Neural crest cell (in vitro differentiated cells): ENCODE measurements at regions not wholly inside any gene's neighbourhood (a gene's known extent, or its start where the extent isn't known, plus 50 kb on each side); places are given as distances from the start of the nearest gene placed in this dataset.

Experiments used
- DNase-seq: peaks from one replicate; pipeline ENCODE4 v3.0.0; 2021; ENCODE audit warnings: low read depth, mixed read lengths, low spot score
- H3K27ac Mint-ChIP-seq: one replicate; pipeline ENCODE4 v1.8.0; 2021; ENCODE audit warnings: mild to moderate bottlenecking, mixed read lengths; ENCODE audit not compliant: unreplicated experiment
- H3K27me3 Mint-ChIP-seq: 2 replicates; pipeline ENCODE4 v1.8.0; 2021; ENCODE audit warnings: low read depth, mild to moderate bottlenecking, mixed read lengths
- H3K36me3 Mint-ChIP-seq: 2 replicates; pipeline ENCODE4 v1.8.0; 2021; ENCODE audit warnings: low read depth, mild to moderate bottlenecking, mixed read lengths
- H3K4me1 Mint-ChIP-seq: 2 replicates; pipeline ENCODE4 v1.8.0; 2021; ENCODE audit warnings: mixed read lengths
- H3K4me3 Mint-ChIP-seq: one replicate; pipeline ENCODE4 v1.8.0; 2021; ENCODE audit warnings: mild to moderate bottlenecking, mixed read lengths
- H3K9me3 Mint-ChIP-seq: 2 replicates; pipeline ENCODE4 v1.8.0; 2021; ENCODE audit warnings: mixed read lengths
- TF ChIP-seq, protein P1 (sequence below): fragments of 200-600 bp; sonication (generic); conservative IDR thresholded peaks from 2 replicates; pipeline ENCODE4 v1.5.0; 2021; ENCODE audit warnings: antibody characterized with exemption, mild to moderate bottlenecking

DNA sequence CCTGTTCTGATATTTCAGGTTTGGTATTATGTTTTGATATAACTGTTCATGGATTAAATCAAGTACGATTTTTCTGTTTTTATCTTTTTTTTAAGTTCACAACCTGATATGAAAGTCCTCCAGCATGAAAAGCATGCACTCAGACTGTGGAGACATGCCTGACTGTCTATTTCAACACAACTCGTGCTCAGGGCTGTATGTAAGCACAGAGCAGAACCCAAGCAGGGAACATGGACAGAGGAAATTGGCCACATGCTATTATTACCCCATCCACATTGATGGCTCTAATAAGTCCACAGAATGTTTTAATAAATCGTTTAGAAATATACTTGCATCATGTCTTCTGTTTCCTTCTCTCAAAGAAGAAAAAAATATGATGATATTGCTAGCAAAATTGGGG lies 730.4 kb downstream of the C6orf118 start:
- peak overlapping the region; percentile 57 for H3K27ac Mint-ChIP-seq
- H3K27me3 Mint-ChIP-seq: no peaks in the 10 kb centered on the region
- H3K4me1 Mint-ChIP-seq: no peaks in the 10 kb centered on the region
- peaks cover 18% of the 10 kb centered on the region for H3K36me3 Mint-ChIP-seq
- no peak overlapping the region for H3K4me3 Mint-ChIP-seq
- no peak for DNase-seq
- H3K9me3 Mint-ChIP-seq: peaks cover 19% of the 10 kb centered on the region
- TF ChIP-seq, protein P1, sequence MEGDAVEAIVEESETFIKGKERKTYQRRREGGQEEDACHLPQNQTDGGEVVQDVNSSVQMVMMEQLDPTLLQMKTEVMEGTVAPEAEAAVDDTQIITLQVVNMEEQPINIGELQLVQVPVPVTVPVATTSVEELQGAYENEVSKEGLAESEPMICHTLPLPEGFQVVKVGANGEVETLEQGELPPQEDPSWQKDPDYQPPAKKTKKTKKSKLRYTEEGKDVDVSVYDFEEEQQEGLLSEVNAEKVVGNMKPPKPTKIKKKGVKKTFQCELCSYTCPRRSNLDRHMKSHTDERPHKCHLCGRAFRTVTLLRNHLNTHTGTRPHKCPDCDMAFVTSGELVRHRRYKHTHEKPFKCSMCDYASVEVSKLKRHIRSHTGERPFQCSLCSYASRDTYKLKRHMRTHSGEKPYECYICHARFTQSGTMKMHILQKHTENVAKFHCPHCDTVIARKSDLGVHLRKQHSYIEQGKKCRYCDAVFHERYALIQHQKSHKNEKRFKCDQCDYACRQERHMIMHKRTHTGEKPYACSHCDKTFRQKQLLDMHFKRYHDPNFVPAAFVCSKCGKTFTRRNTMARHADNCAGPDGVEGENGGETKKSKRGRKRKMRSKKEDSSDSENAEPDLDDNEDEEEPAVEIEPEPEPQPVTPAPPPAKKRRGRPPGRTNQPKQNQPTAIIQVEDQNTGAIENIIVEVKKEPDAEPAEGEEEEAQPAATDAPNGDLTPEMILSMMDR: no peak

DNA sequence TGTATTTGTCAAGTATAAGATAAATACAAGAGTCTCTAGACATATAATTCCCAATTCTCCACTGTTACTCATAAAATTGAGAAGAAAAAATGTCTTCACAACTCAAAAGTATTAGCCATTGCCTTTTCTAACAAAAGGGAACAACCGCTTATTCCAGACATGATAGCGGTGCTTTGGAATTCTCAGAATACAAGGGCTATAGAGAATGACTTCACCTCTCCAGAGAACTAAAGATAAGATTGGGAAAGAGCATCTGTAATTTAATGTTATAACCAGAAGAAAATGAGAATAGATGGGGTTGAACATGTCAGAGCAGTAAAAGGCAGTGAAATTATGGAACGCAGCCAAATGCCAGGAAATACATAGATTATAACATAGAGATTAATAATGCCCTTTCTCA lies 730.8 kb downstream of the C6orf118 start:
- H3K36me3 Mint-ChIP-seq: peaks cover 21% of the 10 kb centered on the region
- no peak for DNase-seq
- TF ChIP-seq, protein P1: no peak
- H3K4me3 Mint-ChIP-seq: no peak overlapping the region
- H3K9me3 Mint-ChIP-seq: peaks cover 19% of the 10 kb centered on the region
- H3K27ac Mint-ChIP-seq: no peak overlapping the region
- no peaks in the 10 kb centered on the region for H3K27me3 Mint-ChIP-seq
- H3K4me1 Mint-ChIP-seq: no peaks in the 10 kb centered on the region

DNA sequence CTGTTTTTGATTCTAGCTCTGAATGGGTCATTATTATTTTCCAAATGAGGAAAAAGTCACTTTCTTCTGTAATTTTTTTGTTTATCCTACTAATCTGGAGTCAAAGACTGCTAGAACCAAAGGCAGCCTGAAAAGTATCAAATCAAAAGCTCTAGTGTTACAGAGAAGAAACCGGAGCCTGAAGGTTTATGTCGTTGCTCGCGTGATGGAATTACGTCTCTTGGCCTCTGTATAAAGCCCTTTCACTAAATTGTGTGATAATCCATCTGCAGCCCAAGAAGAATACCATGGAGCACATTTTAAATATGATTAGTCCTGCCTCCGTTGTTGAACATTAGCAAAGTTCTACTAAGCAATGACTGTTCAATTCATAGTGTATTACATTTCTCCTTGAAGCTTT lies 738.6 kb downstream of the C6orf118 start:
- DNase-seq: no peak
- no peaks in the 10 kb centered on the region for H3K27me3 Mint-ChIP-seq
- peaks cover 34% of the 10 kb centered on the region for H3K4me1 Mint-ChIP-seq
- H3K27ac Mint-ChIP-seq: no peak overlapping the region
- peaks cover 25% of the 10 kb centered on the region for H3K36me3 Mint-ChIP-seq
- H3K9me3 Mint-ChIP-seq: peaks cover 13% of the 10 kb centered on the region
- H3K4me3 Mint-ChIP-seq: no peak overlapping the region
- TF ChIP-seq, protein P1: no peak

- TF ChIP-seq, protein P1: no peak
- Mint-ChIP-seq H3K36me3 (peaks cover 22% of the 10 kb centered on the region), H3K27ac (peak overlapping the region; percentile 44), H3K27me3 (no peaks in the 10 kb centered on the region), H3K4me1 (peaks cover 40% of the 10 kb centered on the region), H3K9me3 (peaks cover 10% of the 10 kb centered on the region), H3K4me3 (peak overlapping the region; percentile 1)
- no peak for DNase-seq
These were observed 739.9 kb downstream of the C6orf118 start for GRCh38 chr6:164569509-164569908.

DNA sequence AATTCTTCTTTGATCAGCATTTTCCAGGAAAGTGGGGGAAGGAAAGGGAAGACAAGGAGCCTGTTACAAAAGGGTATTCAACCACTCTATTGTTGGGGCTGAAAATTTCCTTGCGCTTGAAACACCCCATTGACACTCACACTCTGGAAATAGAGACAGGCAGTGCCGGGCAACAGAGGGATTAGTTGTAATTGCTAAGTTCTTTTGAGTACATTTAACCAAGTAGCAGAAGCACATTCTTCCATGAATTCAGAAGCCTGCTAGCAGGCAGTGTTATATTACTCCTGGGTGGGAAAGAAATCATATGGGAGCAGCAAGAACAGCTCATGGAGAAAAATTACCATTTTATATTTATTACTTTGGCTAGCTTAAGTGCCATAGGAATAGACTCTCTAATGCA lies 745.5 kb downstream of the C6orf118 start:
- Mint-ChIP-seq H3K9me3 (peaks cover 23% of the 10 kb centered on the region), H3K36me3 (peaks cover 34% of the 10 kb centered on the region), H3K4me3 (peak overlapping the region; percentile 69), H3K27ac (peak overlapping the region; percentile 69), H3K27me3 (no peaks in the 10 kb centered on the region), H3K4me1 (peaks cover 33% of the 10 kb centered on the region)
- TF ChIP-seq, protein P1: no peak
- peak; percentile 18 for DNase-seq

GRCh38 chr6:164561656-164562055 lies 747.7 kb downstream of the C6orf118 start:
- Mint-ChIP-seq H3K27ac (no peak overlapping the region), H3K9me3 (peaks cover 31% of the 10 kb centered on the region)

More at GRCh38 chr6:164561656-164562055, 747.7 kb downstream of the C6orf118 start:
- H3K4me3 Mint-ChIP-seq: no peak overlapping the region
- H3K36me3 Mint-ChIP-seq: peaks cover 38% of the 10 kb centered on the region
- H3K27me3 Mint-ChIP-seq: no peaks in the 10 kb centered on the region
- TF ChIP-seq, protein P1: no peak
- DNase-seq: no peak
- H3K4me1 Mint-ChIP-seq: peaks cover 22% of the 10 kb centered on the region
